HUDEP-2 (cell line): ENCODE measurements at regions not wholly inside any gene's neighbourhood (a gene's known extent, or its start where the extent isn't known, plus 50 kb on each side); places are given as distances from the start of the nearest gene placed in this dataset.
A peak's percentile ranks its signal among the peaks of the same experiment; 100 is the strongest.
"Not testable (repeated sequence)": the region's sequence is repeated elsewhere in the genome, so short reads cannot be mapped to it uniquely, and the experiment has no call there.

Experiments used
- DNase-seq, 76 experiments: peaks; one replicate each; lab custom pipeline; 2025; ENCODE audit not compliant: unreplicated experiment in 76 of 76; lab: John Stamatoyannopoulos, UW

- DNase-seq, result no peak
These were observed 1026.3 kb downstream of the CDH9 start for GRCh38 chr5:26012078-26012477.

GRCh38 chr5:26009742-26010141 is 1028.6 kb downstream of the CDH9 start:
- no peak for DNase-seq

DNA sequence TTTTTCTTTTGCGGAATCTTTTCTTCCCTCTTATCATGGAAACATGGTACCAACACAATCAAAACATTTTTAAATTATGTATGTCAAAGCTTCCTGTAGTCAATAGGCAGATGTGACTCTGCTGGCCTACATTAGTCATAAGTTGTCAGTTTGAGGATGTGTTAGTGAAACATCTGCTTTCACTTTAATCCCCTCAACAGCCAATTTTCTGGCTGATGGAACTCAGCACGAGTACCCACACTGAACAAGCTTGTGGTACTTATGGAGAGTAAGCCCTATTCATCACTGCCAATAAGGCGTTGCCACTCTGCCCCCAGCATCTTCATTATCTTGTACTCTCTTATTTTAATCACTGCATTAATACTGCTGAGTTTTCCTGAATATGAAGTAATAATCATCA is 1034.4 kb downstream of the CDH9 start:
- DNase-seq, result no peak

- no peak for DNase-seq
These were observed 1043.2 kb downstream of the CDH9 start for GRCh38 chr5:25995209-25995608.

DNA sequence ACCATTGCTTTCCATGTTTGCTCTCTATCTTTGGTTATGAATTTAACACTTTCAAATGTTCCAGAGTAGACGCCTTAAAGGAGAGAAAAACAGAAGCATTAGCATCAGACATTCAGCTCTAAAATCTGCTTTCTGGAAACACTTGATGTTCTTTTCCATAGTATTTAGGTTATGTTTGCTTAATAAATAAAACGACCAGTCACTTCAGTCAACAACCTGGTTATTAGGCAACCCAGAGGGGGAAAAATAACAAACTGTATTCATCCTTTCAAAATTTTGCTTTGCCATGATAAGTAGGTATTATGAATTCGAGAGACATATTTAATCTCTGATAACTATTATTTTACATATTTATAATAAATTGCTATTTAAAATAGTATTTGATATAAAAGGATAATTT is 1044.7 kb downstream of the CDH9 start:
- DNase-seq, result no peak

DNA sequence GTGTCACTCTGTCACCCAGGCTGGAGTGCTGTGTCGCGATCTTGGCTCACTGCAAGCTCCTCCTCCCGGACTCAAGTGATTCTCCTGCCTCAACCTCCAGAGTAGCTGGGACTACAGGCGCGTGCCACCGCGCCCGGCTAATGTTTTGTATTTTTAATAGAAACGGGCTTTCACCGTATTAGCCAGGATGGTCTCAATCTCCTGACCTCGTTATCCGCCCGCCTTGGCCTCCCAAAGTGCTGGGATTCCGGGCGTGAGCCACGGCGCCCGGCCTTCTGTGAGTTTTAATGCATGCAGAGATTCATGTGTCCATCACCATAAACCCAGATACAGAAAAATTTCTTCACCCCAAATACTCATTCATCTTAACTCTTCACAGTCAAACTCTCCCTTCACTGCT is 1046.7 kb downstream of the CDH9 start:
- no peak for DNase-seq

GRCh38 chr5:25990771-25991170 is 1047.6 kb downstream of the CDH9 start:
- DNase-seq, result no peak

- DNase-seq, result no peak
These were observed 1059.3 kb downstream of the CDH9 start for GRCh38 chr5:25979086-25979485.

- no peak for DNase-seq
These were observed 1062.5 kb downstream of the CDH9 start for GRCh38 chr5:25975885-25976284.

- no peak for DNase-seq
These were observed 1063.9 kb downstream of the CDH9 start for GRCh38 chr5:25974451-25974850.

GRCh38 chr5:25970906-25971489 is 1067.4 kb downstream of the CDH9 start:
- DNase-seq, result no peak

- not testable (repeated sequence) for DNase-seq
These were observed 1069.3 kb downstream of the CDH9 start for GRCh38 chr5:25969042-25969441.

- DNase-seq, result no peak
These were observed 1074.4 kb downstream of the CDH9 start for GRCh38 chr5:25964009-25964372.

DNA sequence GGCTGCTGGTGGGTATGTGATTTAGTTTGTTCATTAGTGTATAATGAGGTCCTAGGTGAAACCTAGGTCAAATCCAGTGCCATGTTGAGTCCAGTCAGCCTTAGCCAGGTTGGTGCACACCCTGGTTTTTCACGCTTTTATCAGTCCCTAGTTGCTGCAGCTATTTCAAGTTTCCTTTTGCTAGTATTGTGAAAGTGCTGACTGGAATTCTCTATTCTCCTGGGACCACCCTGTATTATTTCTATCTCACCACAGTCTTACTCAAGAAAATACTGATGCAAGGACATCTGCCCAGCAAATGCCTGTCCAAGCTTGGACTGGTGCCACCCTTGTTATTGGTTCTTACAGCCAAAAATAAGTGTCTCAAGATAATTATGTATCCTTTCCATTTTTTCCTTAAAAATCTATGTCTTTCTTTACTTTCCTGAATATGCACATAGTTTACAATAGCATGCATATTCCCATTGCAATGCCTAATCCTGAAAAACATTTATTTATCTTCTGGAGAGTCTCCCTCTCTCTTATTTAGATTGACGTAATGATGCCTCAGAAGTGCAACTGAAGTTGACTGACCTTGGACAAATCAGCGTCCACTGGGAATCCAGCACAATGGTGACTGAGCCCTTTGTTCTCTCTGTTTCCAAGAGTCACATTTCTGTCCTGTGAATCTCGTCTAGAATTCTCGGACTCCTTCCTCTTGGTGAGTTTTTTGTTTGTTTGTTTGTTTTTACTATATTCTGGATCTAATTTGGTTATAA is 1075.0 kb downstream of the CDH9 start:
- no peak for DNase-seq

DNA sequence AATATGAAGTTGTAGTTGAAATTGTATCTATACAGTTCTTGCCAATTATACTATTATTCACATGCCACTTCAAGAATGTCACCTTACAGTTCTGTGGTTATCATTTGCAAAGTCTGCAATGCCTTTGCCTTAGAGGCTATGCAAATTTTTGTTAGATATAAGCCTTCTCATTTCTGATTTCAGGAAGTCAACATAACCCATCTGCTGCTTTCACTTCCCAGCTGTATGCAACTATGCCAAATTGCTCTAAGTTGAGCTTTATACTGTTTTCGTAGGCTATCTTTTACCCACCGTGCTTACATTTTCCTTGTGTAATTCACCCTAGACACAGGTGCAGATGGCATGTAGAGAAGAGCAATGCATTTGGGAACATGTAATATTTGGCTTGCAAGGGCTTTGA is 1083.0 kb downstream of the CDH9 start:
- peak in 1 of 76 experiments; percentile 0 for DNase-seq

DNA sequence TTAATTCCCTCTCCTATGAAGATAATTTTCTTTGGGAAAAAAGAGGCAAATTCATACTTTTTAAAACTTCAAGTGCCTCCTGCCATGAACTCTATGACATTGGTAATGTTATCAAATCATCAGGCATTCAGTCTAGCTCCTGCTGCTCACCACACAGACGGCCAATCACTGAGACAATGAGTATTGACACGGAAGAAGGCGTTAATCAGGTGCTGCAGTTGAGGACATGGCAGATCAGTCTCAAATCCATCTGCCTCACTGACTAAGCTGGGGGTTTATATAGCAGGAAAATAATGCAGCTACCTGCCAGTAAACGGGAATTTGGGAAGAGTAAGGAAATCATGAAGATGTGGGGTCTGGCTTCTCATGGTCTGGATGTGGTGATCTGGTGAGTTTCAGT is 1087.7 kb downstream of the CDH9 start:
- no peak for DNase-seq

- no peak for DNase-seq
These were observed 1090.1 kb downstream of the CDH9 start for GRCh38 chr5:25948278-25948677.

GRCh38 chr5:25944786-25945185 is 1093.6 kb downstream of the CDH9 start:
- DNase-seq, result no peak

- DNase-seq, result no peak
These were observed 1129.2 kb downstream of the CDH9 start for GRCh38 chr5:25909163-25909562.

GRCh38 chr5:25905646-25906045 is 1132.7 kb downstream of the CDH9 start:
- DNase-seq, result no peak

DNA sequence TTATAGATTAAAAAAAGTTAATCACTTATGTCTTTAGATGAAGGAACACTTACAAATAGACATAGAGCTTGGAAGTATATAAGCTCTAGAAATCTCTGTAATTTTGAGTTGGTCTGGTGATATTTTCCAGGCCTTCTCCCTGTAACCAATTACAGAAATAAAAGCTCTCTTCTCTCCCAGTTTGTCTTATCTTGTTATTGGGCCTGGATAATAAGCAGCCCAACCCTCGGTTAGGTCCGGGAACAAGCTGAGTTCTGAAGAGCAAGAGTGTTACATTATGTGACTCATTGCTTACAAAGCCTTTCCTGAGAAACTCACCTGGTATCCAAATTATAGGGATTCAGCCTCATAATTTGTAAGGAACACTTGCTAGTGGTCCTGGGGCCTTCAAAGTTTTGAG is 1146.2 kb downstream of the CDH9 start:
- DNase-seq, result no peak

DNA sequence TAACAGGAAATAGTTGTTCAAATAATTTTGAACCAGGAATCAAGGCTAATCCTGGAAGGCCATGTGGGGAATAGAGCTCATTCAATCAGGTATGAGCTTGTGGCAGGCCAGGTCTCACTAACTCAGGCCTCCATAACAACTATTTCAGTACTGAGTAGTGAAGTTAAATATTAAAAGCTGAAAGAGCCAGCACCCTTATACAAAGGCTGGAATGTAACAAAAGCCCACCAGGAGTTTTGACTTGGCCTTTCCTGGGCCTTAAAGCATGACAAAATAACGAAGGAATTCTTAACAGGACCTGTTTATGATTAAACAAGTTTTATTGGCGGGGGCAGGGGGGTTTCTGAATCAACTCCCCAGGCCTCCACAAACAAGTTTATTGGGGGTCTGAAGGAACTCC is 1146.7 kb downstream of the CDH9 start:
- DNase-seq, result no peak
